ENCODE measurements at regions not wholly inside any gene's neighbourhood (a gene's known extent, or its start where the extent isn't known, plus 50 kb on each side); places are given as distances from the start of the nearest gene placed in this dataset.

DNA sequence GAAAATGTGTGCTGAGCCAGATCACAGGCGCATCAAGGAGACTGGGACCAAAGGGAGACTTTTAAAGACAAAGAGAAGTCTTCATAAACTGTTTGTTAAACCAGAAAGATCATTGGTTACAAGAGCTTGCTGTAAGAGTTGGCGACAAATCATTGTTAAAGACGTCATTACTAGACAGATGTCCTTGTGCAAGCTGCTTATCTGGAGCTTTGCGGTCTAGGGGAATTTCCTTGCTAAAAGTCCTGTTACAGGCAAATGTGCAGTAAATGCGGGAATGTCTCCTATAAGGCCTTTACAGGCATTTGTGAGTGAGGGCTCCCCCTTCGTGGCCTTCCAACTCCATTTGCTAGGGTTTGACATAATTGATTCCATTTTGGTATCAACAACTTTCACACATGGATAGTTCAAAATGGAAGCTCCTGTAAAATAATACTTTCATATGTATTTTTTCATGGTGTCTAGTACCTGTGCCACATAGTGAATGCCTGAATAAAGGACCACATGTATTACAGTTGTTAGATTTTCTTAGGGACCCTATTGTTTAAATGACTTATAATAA lies 362.4 kb downstream of the UTRN start:
- no peak overlapping the region for H3K4me3 ChIP-seq (ENCODE audit: low read depth, low read length)
- peak; percentile 89 for DNase-seq (ENCODE audit: low read depth)
- TF ChIP-seq, protein P1, sequence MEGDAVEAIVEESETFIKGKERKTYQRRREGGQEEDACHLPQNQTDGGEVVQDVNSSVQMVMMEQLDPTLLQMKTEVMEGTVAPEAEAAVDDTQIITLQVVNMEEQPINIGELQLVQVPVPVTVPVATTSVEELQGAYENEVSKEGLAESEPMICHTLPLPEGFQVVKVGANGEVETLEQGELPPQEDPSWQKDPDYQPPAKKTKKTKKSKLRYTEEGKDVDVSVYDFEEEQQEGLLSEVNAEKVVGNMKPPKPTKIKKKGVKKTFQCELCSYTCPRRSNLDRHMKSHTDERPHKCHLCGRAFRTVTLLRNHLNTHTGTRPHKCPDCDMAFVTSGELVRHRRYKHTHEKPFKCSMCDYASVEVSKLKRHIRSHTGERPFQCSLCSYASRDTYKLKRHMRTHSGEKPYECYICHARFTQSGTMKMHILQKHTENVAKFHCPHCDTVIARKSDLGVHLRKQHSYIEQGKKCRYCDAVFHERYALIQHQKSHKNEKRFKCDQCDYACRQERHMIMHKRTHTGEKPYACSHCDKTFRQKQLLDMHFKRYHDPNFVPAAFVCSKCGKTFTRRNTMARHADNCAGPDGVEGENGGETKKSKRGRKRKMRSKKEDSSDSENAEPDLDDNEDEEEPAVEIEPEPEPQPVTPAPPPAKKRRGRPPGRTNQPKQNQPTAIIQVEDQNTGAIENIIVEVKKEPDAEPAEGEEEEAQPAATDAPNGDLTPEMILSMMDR (IDR thresholded peaks at IDR 0.05; ENCODE audit: insufficient read depth, low read depth, low read length): no peak

DNA sequence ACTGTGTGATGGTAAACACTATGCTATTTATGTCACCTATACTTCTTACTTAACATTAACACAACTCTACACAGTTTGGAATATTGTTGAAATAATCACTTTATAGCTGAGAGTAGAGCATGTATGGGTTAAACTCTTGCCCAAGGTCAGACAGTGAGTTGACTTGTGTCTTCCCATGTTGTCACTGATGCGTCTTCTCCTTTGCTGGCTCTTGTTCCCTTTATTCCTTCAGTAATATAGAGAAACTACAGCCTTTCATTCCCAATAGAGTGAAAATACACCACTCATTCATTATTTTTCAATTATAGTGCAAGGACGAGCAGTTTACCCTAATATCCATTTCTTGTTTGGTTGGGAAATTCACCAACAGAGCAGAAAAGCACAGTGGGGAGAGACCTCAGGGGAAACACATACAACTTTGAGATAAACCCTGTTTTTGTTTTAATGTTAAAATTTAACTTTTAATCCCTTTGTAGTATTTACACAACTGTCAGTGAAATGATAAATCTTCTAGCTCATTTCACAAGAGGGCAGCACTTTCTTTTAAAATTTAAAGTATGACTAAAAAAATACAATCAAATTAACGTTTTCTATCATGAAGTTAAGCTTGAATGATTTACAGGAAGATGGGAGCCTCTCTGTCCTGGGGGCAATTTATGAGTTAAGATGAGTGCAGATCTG lies 363.0 kb downstream of the UTRN start:
- TF ChIP-seq, protein P1 (IDR thresholded peaks at IDR 0.05; ENCODE audit: insufficient read depth, low read depth, low read length): no peak
- DNase-seq (ENCODE audit: low read depth): no peak
- H3K4me3 ChIP-seq (ENCODE audit: low read depth, low read length): no peak overlapping the region

GRCh38 chr6:144649085-144649484 lies 363.9 kb downstream of the UTRN start:
- H3K4me3 ChIP-seq (ENCODE audit: low read depth, low read length): no peak overlapping the region
- TF ChIP-seq, protein P1 (IDR thresholded peaks at IDR 0.05; ENCODE audit: insufficient read depth, low read depth, low read length): no peak
- DNase-seq (ENCODE audit: low read depth): no peak

DNA sequence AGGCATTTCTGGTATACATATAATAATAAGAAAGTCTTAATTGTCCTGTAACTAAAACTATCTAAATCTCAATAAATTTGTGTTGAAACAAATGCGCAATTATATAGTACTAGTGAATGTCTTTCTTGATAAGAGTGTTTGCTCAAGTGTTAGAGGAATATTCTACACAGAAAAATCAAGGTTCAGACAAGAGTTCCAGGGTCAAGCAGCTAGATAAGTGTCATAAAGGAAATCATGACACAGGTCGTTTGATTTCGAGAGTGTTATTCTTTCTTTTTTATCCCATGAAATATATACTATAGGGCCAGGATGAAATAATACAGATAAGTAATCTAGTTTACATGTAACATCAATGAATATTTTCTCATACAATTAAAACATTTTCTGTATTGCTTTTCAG lies 366.1 kb downstream of the UTRN start:
- H3K4me3 ChIP-seq (ENCODE audit: low read depth, low read length): no peak overlapping the region
- TF ChIP-seq, protein P1 (IDR thresholded peaks at IDR 0.05; ENCODE audit: insufficient read depth, low read depth, low read length): no peak
- no peak for DNase-seq (ENCODE audit: low read depth)

DNA sequence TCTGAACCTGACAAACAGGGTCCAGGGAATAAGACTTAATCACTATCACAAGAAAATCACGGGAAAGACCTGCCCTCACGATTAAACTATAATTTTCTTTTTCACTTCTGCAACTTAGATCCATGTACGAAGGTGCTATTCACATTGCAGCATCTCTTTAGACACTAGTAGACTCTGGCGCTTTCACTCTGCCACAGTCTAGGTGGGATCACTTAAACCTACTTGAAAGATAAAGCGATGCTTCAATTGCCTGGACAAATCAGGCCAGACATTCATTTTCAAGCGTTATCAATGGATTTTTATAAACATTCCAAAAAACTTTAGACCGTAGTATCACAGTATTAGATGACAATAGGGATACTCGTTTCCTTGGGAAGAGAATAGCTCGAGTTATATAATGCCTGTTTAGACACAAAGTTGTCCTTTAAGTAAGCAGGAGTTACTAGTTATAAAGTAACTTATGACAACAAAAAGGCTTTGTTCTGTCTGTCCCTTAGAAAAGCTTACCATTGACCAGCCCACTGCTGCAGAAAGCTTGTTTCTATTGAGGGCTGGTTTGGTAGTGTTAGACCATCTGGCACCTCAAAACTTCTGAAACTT lies 367.3 kb downstream of the UTRN start:
- H3K4me3 ChIP-seq (ENCODE audit: low read depth, low read length): no peak overlapping the region
- TF ChIP-seq, protein P1 (IDR thresholded peaks at IDR 0.05; ENCODE audit: insufficient read depth, low read depth, low read length): no peak
- no peak for DNase-seq (ENCODE audit: low read depth)

DNA sequence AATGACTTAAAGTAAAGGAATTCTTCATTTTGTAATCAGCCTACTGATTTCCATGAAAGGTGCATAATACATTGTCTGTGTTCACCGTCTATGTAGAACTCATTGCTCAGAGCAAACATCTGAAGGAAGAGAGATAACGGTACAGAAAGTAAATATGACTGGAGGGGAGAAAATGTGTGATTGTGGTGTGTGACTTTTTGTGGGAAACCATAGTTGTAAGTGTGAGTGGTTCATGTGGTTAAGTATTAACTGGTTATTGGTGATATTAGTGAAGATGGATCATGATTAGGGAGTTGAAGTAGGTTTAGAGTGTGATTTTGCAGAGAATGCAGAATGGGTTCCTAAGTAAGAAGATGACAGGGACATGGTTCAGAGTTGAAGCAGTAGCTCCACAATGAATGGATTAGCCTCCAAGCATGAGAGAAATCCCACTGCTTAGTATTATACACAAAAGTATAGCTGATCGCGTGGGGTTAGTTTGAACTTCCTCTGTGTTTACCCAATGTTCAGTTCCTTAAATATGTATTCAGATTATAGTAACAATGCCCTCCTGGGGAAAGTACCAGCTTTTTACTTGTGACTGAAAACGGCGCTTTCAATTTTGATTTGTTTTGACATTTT lies 368.9 kb downstream of the UTRN start:
- no peak overlapping the region for H3K4me3 ChIP-seq (ENCODE audit: low read depth, low read length)
- TF ChIP-seq, protein P1 (IDR thresholded peaks at IDR 0.05; ENCODE audit: insufficient read depth, low read depth, low read length): no peak
- no peak for DNase-seq (ENCODE audit: low read depth)

All from fibroblast of villous mesenchyme (primary cell).